ENCODE measurements at regions not wholly inside any gene's neighbourhood (a gene's known extent, or its start where the extent isn't known, plus 50 kb on each side); places are given as distances from the start of the nearest gene placed in this dataset.

DNA sequence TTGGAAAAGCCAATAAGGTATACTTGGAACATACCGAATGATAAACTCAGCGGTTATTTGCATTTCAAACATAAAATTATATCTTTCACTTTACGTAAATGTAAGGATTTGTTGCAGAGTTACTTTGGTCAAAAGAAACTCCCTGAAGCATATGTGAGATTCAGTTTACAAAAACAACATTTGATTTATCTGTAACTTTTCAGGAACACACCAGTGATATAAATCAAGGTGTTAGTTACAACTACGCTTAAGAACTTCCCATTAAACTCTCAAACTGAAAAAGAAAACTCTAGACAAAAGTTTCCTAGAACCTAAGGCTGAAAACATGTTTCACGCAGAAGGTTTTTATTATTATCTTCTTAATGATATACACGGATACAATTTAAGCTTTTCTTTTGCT is 110.6 kb upstream of the MEIS1 start:
- DNase-seq, result no peak
- no peaks in the 10 kb centered on the region for H3K9me3 ChIP-seq
- H3K27me3 ChIP-seq, result 0 out of 2 replicates have a peak, but pooled peaks cover 2% of the 10 kb centered on the region
- no peak overlapping the region for H3K4me3 ChIP-seq
- H3K36me3 ChIP-seq, result no peaks in the 10 kb centered on the region

DNA sequence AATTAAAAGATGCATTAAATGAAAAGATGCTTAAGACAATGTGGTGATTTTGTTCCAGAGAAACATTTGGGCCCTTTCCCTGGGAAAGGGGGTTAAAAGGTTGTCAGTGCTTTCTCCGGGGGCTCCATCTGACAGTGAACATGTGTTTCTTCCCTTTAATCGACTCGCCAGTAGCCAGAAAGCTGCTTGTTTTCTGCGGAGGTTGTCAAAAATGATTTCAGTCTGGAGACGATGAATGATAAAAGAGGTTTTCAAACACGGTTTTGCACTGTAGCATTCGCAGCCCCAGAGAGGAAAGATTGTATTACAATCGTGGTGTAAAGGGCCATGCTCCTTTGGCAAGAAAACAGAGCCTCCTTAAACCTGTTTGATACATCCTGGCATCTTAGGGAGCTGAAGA is 111.5 kb upstream of the MEIS1 start:
- Histone ChIP-seq H3K36me3 (no peaks in the 10 kb centered on the region), H3K27me3 (0 out of 2 replicates have a peak, but pooled peaks cover 2% of the 10 kb centered on the region), H3K4me3 (no peak overlapping the region), H3K9me3 (no peaks in the 10 kb centered on the region)
- DNase-seq, result no peak

DNA sequence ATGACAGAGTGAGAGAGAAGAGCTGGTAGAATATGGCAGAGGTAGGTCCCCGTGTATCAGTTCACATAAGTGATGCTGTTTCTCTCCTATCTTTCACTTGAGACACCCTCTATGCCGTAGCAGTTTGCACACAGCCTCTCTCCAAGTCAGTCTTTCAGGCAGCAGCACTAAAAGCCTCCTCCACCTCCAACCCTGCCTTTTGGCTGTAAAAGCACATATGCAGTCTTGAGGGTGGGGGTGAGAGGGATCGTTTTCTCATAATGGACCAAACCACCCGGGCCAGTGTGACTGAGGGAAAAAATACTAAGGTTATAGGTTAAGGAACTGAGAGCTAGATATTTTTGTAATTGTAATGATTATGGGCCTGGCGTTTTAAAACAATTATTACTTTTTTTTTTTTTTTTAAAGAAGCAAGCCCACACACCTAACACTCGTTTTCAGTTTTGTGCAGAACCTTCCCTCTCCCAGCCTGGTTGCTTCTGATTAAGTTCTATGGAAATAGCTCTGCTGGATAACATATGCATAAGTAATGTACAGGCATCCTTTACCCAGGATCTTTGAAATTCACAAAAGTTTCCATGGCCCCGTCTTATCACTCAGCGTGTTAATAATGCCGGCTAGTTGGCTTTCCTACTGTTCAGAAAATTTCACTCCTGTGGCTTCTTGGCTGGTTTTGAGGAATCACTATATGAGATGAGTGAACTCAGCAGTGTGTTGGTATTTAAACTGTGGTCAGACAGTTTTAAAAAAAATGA is 112.2 kb upstream of the MEIS1 start:
- Histone ChIP-seq H3K27me3 (0 out of 2 replicates have a peak, but pooled peaks cover 2% of the 10 kb centered on the region), H3K36me3 (no peaks in the 10 kb centered on the region), H3K9me3 (no peaks in the 10 kb centered on the region), H3K4me3 (no peak overlapping the region)
- DNase-seq, result no peak

GRCh38 chr2:66318009-66318561 is 116.8 kb upstream of the MEIS1 start:
- H3K4me3 ChIP-seq, result no peak overlapping the region
- no peaks in the 10 kb centered on the region for H3K36me3 ChIP-seq
- H3K27me3 ChIP-seq, result peaks cover 5% of the 10 kb centered on the region; the same call in 1 of the 2 replicates
- H3K9me3 ChIP-seq, result no peaks in the 10 kb centered on the region
- DNase-seq, result no peak

GRCh38 chr2:66317268-66317890 is 117.5 kb upstream of the MEIS1 start:
- DNase-seq, result no peak
- Histone ChIP-seq H3K9me3 (no peaks in the 10 kb centered on the region), H3K36me3 (no peaks in the 10 kb centered on the region), H3K27me3 (peaks cover 5% of the 10 kb centered on the region; the same call in 1 of the 2 replicates), H3K4me3 (no peak overlapping the region)

- H3K4me3 ChIP-seq, result no peak overlapping the region
- no peaks in the 10 kb centered on the region for H3K36me3 ChIP-seq
- no peaks in the 10 kb centered on the region for H3K9me3 ChIP-seq
- H3K27me3 ChIP-seq, result no peaks in the 10 kb centered on the region
- no peak for DNase-seq
Measured at GRCh38 chr2:66306483-66306882, 128.4 kb upstream of the MEIS1 start.

GRCh38 chr2:66305718-66306117 is 129.2 kb upstream of the MEIS1 start:
- Histone ChIP-seq H3K4me3 (no peak overlapping the region), H3K27me3 (no peaks in the 10 kb centered on the region), H3K36me3 (no peaks in the 10 kb centered on the region), H3K9me3 (no peaks in the 10 kb centered on the region)
- peak; percentile 87 for DNase-seq

GRCh38 chr2:66303471-66303870 is 131.5 kb upstream of the MEIS1 start:
- DNase-seq, result no peak
- no peak overlapping the region for H3K4me3 ChIP-seq
- no peaks in the 10 kb centered on the region for H3K27me3 ChIP-seq
- no peaks in the 10 kb centered on the region for H3K9me3 ChIP-seq
- no peaks in the 10 kb centered on the region for H3K36me3 ChIP-seq

DNA sequence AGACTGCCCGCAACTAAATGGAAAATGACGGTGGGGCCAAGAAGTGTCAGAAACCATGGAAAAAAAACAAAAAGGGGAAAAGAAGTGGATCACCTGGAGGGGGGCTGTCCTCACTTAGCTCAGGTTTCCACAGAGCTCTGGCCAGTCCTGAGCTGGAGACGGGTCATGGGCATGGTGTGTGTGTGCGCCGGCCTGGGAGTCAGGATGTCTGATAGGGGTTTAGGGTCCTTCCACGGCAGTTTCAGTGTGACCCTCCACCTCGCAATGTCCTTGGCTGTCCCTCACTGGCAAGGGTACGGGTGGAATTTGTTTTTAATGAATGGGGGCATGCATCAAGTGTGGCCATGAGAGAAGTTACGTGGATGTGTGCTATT is 133.2 kb upstream of the MEIS1 start:
- Histone ChIP-seq H3K4me3 (no peak overlapping the region), H3K27me3 (no peaks in the 10 kb centered on the region), H3K36me3 (no peaks in the 10 kb centered on the region), H3K9me3 (no peaks in the 10 kb centered on the region)
- DNase-seq, result no peak

- Histone ChIP-seq H3K4me3 (peak overlapping the region; percentile 8; the same call in 1 of the 2 replicates), H3K36me3 (no peaks in the 10 kb centered on the region), H3K27me3 (no peaks in the 10 kb centered on the region), H3K9me3 (no peaks in the 10 kb centered on the region)
- peak; percentile 71 for DNase-seq
Measured at GRCh38 chr2:66301022-66301766, 133.7 kb upstream of the MEIS1 start.

GRCh38 chr2:66283787-66284186 is 151.1 kb upstream of the MEIS1 start:
- H3K4me3 ChIP-seq, result no peak overlapping the region
- H3K27me3 ChIP-seq, result no peaks in the 10 kb centered on the region
- H3K36me3 ChIP-seq, result no peaks in the 10 kb centered on the region
- no peak for DNase-seq
- H3K9me3 ChIP-seq, result no peaks in the 10 kb centered on the region

DNA sequence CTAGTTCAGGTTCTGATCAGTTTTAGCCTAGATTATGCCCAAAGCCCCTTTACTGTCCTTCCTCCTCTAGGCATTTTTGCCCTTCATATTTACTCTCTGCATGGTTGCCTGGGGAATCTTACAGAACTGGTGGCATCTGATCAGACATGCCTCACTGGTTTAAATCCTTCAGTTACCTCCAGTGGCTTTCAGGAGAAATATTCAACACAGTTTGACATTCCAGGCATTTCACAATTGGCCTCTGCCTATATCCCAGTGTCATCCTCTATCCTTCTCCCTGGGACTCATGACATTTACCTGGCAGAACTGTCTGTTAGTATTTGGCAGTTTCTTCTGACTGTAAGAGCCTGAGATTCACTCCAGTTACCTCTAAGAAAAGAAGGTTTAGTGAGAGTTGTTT is 152.9 kb upstream of the MEIS1 start:
- Histone ChIP-seq H3K36me3 (no peaks in the 10 kb centered on the region), H3K4me3 (no peak overlapping the region), H3K27me3 (no peaks in the 10 kb centered on the region), H3K9me3 (no peaks in the 10 kb centered on the region)
- DNase-seq, result no peak

GRCh38 chr2:66279024-66279423 is 155.9 kb upstream of the MEIS1 start:
- DNase-seq, result no peak

DNA sequence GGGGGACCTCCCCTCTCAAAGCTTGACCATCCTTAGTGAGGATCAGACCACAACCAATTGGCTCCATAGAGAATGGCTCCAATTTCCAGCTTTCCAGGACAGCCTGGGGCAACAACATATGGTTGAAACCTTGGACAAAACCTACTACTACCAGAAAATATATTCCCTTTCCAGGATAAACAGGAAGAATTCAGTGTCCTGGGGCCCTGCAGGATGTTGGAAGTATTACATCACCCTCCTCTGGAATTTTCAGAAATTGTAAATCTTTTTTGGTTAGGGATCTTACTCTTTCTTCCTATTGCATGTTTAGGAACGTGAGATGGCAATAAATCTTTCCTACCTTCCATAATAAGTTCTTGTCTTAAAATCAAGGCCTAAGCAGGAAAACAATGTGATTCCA is 158.9 kb upstream of the MEIS1 start:
- H3K4me3 ChIP-seq, result no peak overlapping the region
- DNase-seq, result no peak

More at GRCh38 chr2:66279024-66279423, 155.9 kb upstream of the MEIS1 start:
- Histone ChIP-seq H3K36me3 (no peaks in the 10 kb centered on the region), H3K27me3 (no peaks in the 10 kb centered on the region), H3K4me3 (no peak overlapping the region), H3K9me3 (no peaks in the 10 kb centered on the region)

DNA sequence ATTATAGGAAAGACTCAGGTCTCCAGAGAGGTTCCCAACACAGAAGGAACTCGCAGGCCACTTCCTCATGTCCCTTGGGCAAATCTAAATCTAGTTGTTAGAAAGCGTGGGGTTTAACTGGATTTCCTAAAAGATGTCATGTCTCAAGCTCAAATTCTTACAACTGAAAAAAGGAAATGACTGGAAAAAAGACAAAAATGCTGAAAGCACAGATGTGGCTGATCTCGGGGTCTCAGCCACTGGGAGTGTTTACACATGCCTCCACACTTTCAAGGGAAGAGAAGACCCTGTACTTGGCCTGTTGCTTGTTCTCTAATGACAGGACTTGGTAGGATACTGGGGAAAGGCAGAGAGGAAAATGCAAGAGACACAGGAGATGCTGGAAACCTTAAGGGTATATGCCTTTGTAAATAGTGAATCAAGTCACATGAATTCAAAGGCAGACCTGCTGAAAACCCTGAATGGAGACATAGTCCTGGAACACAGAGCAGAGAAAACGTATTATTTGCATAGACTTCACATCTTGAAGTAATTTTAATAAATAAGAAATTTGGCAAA is 160.9 kb upstream of the MEIS1 start:
- no peak overlapping the region for H3K4me3 ChIP-seq
- no peaks in the 10 kb centered on the region for H3K27me3 ChIP-seq
- H3K9me3 ChIP-seq, result no peaks in the 10 kb centered on the region
- H3K36me3 ChIP-seq, result no peaks in the 10 kb centered on the region
- no peak for DNase-seq

More for the DNA sequence above, 158.9 kb upstream of the MEIS1 start:
- Histone ChIP-seq H3K9me3 (no peaks in the 10 kb centered on the region), H3K27me3 (no peaks in the 10 kb centered on the region), H3K36me3 (no peaks in the 10 kb centered on the region)

- Histone ChIP-seq H3K27me3 (no peaks in the 10 kb centered on the region), H3K9me3 (no peaks in the 10 kb centered on the region), H3K4me3 (no peak overlapping the region), H3K36me3 (no peaks in the 10 kb centered on the region)
- no peak for DNase-seq
Measured at GRCh38 chr2:66272751-66273150, 162.2 kb upstream of the MEIS1 start.

GRCh38 chr2:66271777-66272176 is 163.1 kb upstream of the MEIS1 start:
- H3K27me3 ChIP-seq, result no peaks in the 10 kb centered on the region
- H3K4me3 ChIP-seq, result no peak overlapping the region
- DNase-seq, result no peak
- no peaks in the 10 kb centered on the region for H3K9me3 ChIP-seq
- H3K36me3 ChIP-seq, result no peaks in the 10 kb centered on the region
